GM12891 (cell line): ENCODE measurements at regions not wholly inside any gene's neighbourhood (a gene's known extent, or its start where the extent isn't known, plus 50 kb on each side); places are given as distances from the start of the nearest gene placed in this dataset.

Experiments used
- POLR2A ChIP-seq: IDR thresholded peaks from 2 replicates; pipeline ENCODE4 v1.6.1; 2011; ENCODE audit warnings: low read depth, low read length, control low read depth
- POLR2AphosphoS5 ChIP-seq: IDR thresholded peaks from 2 replicates; pipeline ENCODE4 v1.6.1; 2011; ENCODE audit warnings: low read depth, low read length, control low read depth

GRCh38 chr21:38202811-38203210 is 54.0 kb upstream of the KCNJ15 start:
- TF ChIP-seq POLR2AphosphoS5 (no peak), POLR2A (no peak)
